ENCODE measurements at regions not wholly inside any gene's neighbourhood (a gene's known extent, or its start where the extent isn't known, plus 50 kb on each side); places are given as distances from the start of the nearest gene placed in this dataset.

DNA sequence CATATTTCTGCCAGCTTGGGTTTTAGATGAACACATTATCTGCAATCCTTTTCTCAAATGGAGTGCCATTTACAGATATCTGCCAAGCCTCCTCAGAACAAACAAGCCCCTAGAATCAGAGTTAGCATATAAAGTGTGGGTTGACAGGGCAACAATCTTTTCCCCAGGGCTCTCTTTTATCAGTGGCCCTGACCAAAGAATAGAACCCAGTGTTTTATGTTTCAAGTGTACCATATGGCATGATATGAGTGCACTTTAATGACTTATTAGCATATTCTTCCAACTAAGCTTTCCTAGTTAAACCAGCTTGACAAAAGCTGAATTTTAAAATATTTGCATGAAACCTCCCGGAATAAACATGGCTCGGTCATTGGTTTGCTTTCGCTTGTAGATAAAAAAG lies 57.3 kb downstream of the EVX1 start:
- DNase-seq (ENCODE audit: low spot score) = no peak

DNA sequence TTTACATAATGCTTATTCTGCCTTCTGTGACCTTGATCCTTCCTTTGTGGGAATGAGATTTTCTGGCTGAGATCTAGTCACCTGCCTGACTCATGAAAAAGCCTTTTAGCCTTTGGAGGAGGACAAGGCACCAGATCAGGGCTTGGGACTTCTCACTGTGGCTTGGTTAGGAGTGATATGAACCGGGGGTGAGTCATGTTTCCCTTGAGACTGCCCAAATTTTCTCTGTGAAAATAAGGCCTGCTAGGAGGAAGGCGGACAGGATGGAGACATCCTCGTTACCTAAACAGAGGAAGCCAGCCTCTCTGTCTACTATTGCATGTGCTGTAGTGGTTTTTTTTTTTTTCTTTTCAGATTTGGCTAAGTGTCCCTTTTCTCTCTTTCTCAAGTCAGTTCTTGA lies 57.8 kb downstream of the EVX1 start:
- DNase-seq (ENCODE audit: low spot score) = no peak

DNA sequence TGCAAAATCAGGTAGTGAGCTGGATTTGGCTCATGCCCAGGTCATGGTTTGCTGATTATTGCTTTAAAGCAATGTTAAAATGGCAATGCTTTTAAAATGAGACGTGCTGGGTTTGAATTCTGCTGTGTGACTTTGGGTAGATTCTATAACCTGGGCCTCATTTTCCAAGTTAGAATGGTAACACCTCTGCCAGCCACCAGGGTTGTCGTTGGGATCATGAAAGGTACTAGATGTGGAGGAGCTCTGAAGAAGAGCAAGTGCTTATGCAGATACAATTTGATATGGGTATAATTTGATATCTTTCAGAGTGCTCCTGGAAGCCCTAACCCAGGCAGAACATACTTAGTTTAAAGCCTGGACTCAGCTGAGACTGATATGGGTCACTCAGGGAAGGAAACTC lies 60.0 kb downstream of the EVX1 start:
- DNase-seq (ENCODE audit: low spot score) = no peak

DNA sequence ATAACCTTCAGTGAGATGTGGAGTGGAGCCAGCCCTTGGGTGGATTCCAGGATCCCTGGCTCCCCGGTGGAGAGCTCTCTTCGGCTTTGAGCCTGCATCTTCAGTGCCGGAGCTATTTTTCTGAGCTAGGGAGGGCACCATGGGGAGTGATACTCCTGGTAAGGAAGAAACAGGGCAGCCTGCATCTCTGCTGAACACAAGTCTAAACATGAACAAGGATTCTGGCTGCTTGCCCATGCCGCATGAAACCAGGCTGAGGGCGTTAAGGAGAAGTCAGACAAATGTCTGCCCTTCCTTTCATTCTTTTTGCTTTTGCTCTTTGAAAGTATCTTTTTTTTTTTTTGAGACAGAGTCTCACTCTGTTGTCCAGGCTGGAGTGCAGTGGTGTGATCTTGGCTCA lies 60.4 kb downstream of the EVX1 start:
- no peak for DNase-seq (ENCODE audit: low spot score)

DNA sequence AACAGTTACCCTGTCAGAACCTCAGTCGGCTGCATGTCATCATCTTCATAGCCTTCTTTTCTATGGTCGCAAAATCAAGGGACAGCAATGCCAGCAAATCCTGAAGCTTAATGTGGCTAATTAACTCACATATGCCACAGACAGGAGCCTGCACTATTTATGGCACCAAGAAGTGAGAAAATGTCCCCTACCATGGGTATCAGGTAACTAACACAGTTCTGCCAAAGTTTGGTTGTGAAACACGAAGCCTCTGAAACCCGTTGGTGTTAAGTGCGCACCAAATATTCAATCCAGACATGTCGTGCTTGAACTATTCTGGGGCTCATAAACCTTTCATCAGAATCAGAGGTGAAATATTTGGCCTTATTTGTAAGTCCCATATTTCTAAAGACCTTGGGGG lies 63.3 kb downstream of the EVX1 start:
- DNase-seq (ENCODE audit: low spot score) = no peak

DNA sequence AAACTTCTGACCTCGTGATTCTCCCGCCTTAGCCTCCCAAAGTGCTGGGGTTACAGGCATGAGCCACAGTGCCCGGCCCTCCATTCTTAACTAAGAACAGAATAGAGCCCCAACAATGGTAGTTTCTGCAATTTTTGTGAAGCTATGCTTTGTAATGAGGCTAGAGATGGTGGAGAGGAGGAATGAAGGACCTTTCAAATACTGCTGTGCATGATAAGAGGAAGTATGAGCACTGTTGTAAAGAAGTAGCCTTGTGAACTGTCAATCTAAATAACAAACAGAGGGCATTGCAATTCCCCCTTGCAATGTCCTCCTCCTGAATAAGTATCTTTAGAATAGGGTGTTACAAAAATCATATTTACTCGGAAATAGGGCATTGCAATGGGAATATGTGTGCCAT lies 70.2 kb downstream of the EVX1 start:
- DNase-seq (ENCODE audit: low spot score) = no peak

DNA sequence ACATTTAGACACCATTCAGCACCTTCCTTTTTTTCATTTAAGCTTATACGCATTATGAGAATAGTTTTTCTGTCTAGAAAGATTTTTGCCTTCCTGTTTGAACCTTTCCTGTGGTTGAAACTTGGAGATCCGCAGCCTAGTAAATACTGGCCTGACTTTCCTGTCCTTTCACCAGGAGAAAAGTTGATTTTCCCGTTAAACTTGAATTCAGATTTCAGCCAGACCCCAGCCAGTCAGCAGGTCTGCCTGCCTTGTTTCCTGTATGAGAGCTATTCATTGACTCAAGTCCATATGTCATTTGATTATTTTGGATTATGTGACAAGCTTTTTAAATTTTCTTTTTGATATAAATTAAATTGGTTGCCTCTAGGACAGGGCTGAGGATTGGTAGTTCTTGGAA lies 71.5 kb downstream of the EVX1 start:
- no peak for DNase-seq (ENCODE audit: low spot score)

DNA sequence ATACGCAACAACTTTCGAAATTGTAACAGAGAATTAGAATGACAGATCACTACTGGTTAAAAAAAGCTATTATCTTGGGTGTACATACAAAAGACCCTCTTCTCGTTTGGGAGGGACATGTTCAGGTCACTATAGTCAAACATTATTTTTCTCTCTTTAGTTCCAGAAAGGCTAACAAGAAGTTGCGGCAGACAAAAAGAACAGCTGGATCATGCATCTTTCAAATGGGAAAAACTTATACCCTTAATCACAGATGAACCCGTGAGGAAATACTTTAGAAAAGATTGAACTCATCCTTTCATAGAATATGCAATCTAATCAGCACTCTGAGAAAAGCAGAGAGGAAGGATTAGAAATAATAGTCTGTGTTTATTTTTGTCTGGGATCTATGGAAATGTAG lies 72.5 kb downstream of the EVX1 start:
- DNase-seq (ENCODE audit: low spot score) = no peak

DNA sequence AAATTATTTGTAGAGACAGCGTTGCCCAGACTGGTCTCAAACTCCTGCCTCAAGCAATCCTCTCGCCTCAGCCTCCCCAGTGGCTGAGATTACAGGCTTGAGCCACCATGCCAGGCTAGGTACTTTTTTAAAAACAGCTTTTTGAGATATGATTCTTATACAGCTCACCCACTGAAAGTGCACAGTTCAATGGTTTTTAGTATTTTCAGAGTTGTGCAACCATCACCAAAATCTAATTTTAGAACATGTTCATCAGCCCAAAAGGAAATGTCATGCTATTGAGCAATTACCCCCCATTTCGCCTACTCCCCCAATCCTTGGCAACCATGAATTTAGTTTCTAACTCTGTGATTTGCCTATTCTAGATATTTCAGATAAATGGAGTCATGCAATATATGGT lies 73.7 kb downstream of the EVX1 start:
- peak; percentile 36 for DNase-seq (ENCODE audit: low spot score)

DNA sequence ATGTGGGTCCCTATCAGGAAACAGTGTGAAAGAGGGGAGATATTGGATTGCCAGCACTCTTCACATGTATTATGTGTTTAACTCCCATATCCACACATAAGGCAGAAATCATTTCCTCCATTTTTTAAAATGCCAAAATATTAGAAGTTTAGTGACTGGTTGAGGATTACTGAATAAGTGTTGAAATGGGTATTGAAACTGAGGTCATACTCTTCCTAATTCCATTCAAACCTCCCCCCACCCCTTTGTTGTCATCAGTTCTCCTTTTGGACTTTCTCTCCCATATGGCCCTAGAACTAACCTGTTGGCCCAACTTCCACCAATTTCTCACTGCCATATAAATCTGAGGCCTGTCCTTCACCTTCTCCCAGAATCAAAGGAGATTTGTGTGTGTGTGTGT lies 81.6 kb downstream of the EVX1 start:
- no peak for DNase-seq (ENCODE audit: low spot score)

DNA sequence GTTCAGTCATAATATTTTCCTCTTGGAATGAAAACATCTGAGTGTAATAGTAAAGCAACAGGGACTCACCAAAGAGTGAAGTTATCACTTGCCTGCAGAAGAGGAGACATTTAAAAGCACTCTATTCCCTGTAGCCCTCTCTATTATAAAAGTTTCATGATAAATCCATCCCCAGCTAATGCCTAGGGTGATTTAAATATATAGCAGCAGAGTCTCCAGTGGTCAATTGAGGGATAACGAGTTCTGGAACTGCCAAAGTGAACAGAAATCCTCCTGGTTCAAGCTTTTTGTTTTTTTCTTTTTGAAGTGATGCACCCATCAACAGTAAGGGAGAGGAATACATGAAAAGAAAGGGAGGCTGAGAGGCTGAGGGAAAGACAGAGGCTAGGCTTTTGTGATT lies 87.3 kb downstream of the EVX1 start:
- DNase-seq (ENCODE audit: low spot score) = no peak

DNA sequence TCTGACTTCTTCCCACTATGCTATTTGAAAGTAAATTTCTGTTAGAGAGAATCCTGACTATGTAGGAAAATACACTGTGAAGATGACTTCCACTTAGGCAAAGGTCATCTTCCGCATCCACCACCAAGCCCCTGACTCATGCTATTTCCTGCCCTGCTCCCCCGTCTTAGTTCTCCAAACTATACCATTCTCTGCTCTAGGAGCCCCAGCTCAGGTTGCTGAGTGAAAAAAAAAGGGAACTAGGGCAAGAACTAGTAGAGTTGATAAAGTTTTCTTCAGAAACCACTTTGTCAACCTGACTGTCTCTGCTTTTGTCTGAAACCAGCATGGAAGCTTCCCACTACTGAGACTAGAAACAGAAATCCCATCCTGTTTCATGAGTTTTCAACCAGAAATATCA lies 96.9 kb downstream of the EVX1 start:
- DNase-seq (ENCODE audit: low spot score) = no peak

DNA sequence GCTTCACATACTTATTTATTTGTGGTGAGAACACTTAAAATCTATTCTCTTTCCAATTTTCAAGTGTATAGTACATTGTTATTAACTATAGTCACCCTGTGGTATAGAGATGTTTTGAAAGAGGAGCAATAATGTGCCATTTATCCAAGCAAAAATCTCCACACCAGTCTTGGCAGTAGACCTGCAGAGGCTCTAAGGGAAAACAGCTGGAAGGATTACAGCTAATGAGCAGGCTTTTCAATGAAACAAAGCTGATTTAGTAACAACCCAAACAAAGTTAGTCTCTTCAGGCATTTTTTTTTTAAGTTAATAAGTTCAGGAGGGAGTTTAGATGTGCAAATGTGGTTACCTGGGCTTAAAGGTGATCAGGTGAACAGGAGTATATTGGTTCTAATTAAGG lies 101.9 kb downstream of the EVX1 start:
- DNase-seq (ENCODE audit: low spot score) = no peak

DNA sequence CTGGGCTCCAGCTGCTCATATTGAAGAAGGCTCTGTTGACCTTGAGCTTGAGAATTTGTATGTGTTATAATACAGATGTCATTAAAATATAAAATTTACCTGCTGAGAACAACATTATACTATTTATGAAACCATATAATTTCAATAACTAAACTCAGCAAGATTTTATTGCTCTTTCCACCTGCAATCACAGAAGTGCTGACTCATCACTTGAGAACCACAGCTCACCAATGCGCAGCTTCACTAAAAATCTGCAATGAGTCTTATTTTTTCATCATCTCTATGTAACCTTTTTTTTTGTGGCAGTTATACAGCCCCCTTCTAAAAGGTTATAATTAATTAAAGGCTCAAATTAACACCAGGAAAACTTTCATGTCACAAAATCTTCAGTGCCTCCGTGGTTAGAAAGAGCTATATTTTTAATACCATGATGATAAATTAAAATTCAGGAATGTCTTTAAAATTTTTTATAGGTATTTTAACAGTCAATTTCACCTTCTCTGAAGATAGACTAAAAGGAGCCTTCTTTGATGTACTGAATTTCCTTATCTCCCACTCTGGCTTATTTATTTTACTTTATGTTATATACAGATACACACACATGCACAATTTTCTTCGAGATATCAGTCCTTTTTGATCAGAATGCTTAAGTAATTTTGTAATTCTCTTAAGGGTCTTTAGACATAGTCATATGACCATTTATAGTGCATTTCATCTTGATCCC lies 102.7 kb downstream of the EVX1 start:
- no peak for DNase-seq (ENCODE audit: low spot score)

DNA sequence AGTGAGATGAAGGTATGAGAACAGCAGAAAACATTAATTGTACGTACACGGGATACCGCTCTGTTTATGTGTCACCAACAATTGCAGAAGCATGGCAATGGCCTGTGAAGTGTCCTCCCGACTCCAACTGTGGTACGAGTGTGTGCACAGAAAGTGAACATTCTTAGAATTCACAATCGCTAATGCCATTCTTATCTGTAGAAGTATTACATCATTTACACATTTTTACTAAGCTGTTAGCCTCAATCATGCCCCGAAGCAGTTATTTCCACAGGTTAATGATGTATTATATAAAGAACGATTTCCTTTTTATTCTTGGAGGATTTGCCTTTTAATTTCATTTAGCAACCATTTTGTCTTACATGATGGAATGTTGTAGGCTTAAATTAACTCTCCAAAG lies 103.4 kb downstream of the EVX1 start:
- no peak for DNase-seq (ENCODE audit: low spot score)

DNA sequence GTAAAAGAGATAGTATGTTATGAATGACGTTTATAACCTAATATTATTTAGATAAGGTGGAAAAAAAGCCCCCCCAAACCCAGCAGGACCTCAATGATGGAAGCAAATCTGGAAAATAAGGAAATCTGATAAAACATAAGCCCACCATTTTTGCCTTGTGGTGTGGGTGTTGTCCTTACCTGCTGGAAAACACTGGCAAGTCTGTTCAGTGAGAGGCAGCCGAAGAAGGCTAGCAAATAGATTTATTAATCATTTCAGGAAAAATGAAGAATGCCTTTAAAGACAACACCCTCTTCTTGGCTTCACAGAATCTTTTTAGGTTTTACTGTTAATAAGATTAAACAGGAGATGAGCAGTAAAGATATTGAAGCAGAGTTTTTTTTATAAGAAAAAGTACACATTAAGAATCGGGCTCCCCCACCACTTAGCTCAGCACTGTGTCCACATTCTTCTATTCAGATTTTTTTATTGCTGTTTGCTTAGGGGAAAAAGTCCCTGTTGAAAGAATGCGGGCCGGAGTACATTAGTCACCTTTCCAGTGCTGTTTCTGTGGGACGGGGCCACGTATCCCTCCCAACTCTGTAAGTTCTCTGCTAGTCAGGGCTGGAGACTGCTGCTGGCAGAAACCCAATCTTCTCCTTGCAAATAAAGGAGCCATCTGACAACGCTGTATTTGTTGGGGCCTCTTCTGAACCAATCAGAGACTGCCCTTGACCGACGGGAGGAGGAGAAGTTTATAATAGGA lies 104.1 kb downstream of the EVX1 start:
- DNase-seq (ENCODE audit: low spot score) = no peak

DNA sequence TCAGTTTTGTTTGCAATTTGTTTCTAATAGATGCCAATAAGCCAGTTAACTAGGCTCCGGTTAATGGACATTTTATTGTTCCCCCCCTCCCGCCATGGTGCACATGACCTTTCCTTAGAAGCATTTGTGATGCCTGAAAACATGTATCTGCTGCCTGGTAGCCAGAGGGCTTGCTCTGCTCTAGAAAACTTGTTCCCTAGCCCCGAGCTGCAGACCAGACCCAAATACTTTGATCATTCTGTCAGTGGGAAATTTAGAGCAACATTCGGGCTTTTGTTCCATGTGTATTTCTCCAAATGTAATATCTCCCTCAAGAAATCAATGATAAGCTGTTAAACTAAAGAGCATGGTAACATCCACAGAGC lies 104.7 kb downstream of the EVX1 start:
- DNase-seq (ENCODE audit: low spot score) = no peak

DNA sequence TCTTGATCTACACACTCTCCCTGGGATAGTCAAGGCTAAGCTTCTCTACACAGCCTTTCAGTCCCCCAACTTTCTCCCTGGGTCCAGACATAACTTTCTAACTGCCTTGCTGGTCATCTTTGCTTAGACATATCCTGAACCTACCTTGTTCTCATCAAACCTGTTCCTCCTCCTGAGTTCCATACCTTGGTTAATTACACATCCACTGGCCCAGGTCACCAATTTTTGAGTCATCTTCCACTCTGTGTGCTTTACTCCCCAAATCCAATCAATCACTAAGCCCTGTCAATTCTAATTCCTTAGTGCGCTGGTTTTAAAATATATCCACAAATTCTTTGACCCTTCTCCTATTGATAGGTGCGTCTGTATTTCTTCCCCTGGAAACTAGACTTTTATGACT lies 107.0 kb downstream of the EVX1 start:
- DNase-seq (ENCODE audit: low spot score) = no peak

DNA sequence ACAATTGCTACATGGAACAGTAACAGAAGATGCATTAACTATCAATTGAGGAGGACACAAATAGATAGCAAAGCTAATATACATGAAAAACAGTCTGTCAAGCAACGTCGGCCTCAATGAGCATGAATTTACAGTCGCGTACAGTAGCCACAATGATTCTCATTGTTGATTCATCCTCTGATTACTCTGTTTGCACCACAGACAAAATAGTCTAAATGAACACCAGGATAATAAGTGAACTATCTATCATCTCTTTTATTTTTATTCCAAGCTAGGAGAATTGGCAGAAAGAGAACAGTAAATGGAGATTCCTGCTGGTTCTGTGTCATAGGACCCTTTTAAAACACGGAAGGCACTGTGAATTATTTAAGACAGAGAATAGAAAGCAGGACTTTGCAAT lies 108.5 kb downstream of the EVX1 start:
- no peak for DNase-seq (ENCODE audit: low spot score)

DNA sequence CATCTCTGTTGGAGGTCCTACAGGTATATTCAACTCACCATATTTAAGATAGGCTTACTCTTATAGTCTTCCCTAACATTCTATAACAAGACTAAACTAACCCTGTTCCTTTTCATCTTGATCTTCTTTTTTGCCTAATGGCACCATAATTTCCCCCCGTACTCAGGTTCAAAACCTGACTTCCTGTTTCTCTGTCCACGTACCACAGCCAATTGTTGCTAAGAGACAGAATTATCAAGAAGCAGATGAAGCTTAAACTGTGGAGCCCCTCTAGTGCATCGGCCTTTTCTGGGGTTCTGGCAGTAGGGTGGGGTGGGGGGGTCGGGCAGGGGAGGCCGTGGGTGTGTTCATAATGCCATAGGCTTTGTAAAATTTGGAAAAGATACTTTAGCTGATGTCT lies 109.2 kb downstream of the EVX1 start:
- DNase-seq (ENCODE audit: low spot score) = no peak

DNA sequence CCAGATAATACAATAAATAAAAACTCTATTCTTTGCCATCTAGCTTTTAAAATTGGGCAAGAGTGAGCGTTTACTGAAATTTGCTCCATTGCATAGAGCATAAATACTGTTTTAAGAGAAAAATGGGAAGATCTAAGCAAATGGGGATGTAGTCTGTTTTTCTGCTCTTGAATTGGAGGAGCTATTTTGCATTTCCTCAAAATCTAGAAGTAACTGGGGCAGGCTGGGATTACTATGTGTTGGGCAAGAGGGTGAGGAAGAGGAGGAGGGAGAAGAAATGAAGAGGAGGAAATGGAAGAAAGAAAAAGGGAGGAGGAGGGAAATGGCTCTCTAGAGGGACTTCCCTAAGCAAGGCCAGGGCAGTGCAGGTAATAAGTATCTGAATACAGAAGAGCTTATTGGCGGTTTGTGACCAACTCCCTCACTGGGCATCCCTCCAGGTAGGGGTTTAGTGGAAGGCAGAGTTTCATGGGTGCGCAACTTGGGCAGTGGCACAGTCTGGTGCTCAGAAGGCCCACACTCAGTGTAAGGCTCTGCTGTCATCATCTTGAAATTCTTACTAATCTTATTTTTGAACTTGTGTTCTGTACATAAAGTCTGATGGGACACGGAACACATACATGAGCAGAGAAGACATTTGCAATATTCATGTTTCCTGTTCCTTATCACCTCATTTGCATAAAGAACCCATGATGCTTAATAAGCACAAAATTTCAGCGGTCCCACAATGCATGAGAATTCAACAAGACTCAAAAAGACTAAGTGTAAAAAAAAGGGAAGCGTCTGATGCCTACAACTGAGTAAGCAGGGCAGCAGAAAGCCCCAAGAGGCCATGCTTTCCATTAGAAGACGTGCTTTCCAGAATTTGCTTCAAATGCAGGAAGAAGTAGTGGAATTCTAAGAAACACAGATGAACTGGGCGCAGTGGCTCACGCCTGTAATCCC lies 116.9 kb downstream of the EVX1 start:
- DNase-seq (ENCODE audit: low spot score) = no peak

DNA sequence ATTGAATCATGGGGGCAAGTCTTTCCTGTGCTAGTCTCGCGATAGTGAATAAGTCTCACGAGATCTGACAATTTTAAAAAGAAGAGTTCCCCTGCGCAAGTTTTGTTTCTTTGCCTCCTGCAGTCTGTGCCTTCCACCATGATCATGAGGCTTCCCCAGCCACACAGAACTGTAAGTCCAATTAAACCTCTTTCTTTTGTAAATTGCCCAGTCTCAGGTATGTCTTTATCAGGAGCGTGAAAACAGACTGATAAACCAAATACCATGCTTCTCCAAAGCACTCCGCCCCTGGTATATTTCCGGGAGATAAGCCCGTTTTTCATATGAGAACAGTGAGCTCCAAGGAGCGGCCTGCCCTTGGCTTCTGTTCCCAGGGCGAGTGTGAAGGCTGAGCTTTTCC lies 118.9 kb downstream of the EVX1 start:
- no peak for DNase-seq (ENCODE audit: low spot score)

DNA sequence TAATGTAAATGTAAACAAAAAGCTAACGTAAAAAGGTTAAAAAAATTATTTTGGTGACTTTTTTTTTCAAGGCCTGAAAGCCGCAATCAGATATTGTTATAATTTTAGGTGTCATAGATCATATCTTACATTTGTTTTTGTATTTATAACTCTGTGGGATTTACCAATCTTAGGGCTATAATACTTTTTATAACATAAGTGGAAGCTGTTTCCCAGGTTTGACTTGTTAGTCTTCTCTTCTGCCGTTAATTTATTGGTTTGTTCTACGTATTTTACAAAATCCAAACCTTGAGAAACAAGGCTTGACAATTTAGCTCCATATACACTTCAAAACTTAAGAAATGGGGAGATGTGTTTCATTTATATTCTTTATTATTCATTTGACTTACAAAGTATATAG lies 119.4 kb downstream of the EVX1 start:
- DNase-seq (ENCODE audit: low spot score) = no peak
